Endothelial cell of umbilical vein (primary cell): ENCODE measurements at regions not wholly inside any gene's neighbourhood (a gene's known extent, or its start where the extent isn't known, plus 50 kb on each side); places are given as distances from the start of the nearest gene placed in this dataset.

Experiments
- BruUV-seq: library from RNA; stranded (reverse); fragments of 400-500 nt; replicated peaks from 2 replicates; lab custom pipeline; 2021; lab: Mats Ljungman, UMichigan
- CTCF ChIA-PET: fragments of 300-600, 350-600 bp; sonication (Branson Sonifier 250); formaldehyde crosslinking; loops from one replicate; lab custom pipeline; 2021; ENCODE audit warnings: antibody characterized with exemption, inconsistent platforms; lab: Charles Lee
- POLR2A ChIA-PET: fragments of 300-600, 350-600 bp; sonication (Branson Sonifier 250); formaldehyde crosslinking; loops from one replicate; lab custom pipeline; 2021; ENCODE audit warnings: antibody characterized with exemption, inconsistent platforms; lab: Charles Lee
- DNase-seq: peaks from one replicate; pipeline ENCODE4 v3.0.0-alpha.2; 2011; ENCODE audit warnings: low read depth, low spot score
- FAIRE-seq: peaks from 2 replicates; lab custom pipeline; 2011; peaks lifted over from hg19 to GRCh38; lab: Jason Lieb, UNC
- H2AFZ ChIP-seq: 2 replicates; pipeline ENCODE4 v1.6.0; 2012; ENCODE audit warnings: low read depth, low read length, control low read depth, inconsistent platforms
- H3K27ac ChIP-seq: 2 replicates; pipeline ENCODE4 v1.5.1; 2011; ENCODE audit warnings: low read depth, mild to moderate bottlenecking, control low read depth, low read length, moderate library complexity; ENCODE audit not compliant: insufficient read depth
- H3K27me3 ChIP-seq, 2 experiments: 2 replicates each; pipeline versions ENCODE4 v1.6.0 to v1.6.1; 2011; ENCODE audit warnings: low read length in 2 of 2, mixed read lengths in 1 of 2; ENCODE audit not compliant: control insufficient read depth in 2 of 2, insufficient read depth in 2 of 2
- H3K36me3 ChIP-seq, 2 experiments: 2 replicates in 1 of 2; 3 replicates in 1 of 2; pipeline ENCODE4 v1.5.1; 2011; ENCODE audit warnings: low read length in 2 of 2, mild to moderate bottlenecking in 1 of 2, moderate library complexity in 1 of 2; ENCODE audit not compliant: control insufficient read depth in 2 of 2, insufficient read depth in 2 of 2; ENCODE audit errors: extremely low read depth in 1 of 2
- H3K4me1 ChIP-seq: 3 replicates; pipeline ENCODE4 v1.5.1; 2011; ENCODE audit warnings: mild to moderate bottlenecking, low read length; ENCODE audit not compliant: control insufficient read depth, insufficient read depth; ENCODE audit errors: extremely low read depth
- H3K4me2 ChIP-seq: 2 replicates; pipeline ENCODE4 v1.6.1; 2011; ENCODE audit warnings: low read length, control low read depth, mixed read lengths; ENCODE audit not compliant: insufficient read depth
- H3K4me3 ChIP-seq, 3 experiments: fragments of 200-600 bp in 1 of 3; sonication (generic), shearing (Covaris generic) in 1 of 3; replicated peaks in 1 of 3; 2 replicates each; pipeline ENCODE4 v1.5.1; 2011 to 2016; ENCODE audit warnings: control low read depth in 3 of 3, low read length in 3 of 3, mild to moderate bottlenecking in 2 of 3, inconsistent platforms in 1 of 3, low read depth in 1 of 3, moderate library complexity in 1 of 3; ENCODE audit not compliant: insufficient read depth in 1 of 3
- H3K79me2 ChIP-seq: 2 replicates; pipeline ENCODE4 v1.6.0; 2012; ENCODE audit warnings: low read length, inconsistent platforms; ENCODE audit not compliant: control insufficient read depth, insufficient read depth
- H3K9ac ChIP-seq: replicated peaks from 2 replicates; pipeline ENCODE3; 2011; ENCODE audit warnings: low read length, control low read depth; ENCODE audit not compliant: insufficient read depth; ENCODE audit errors: extremely low read depth
- H3K9me1 ChIP-seq: replicated peaks from 3 replicates; pipeline ENCODE4 v1.6.0; 2011; ENCODE audit warnings: mild to moderate bottlenecking, low read length; ENCODE audit not compliant: control insufficient read depth, insufficient read depth; ENCODE audit errors: extremely low read depth
- H3K9me3 ChIP-seq: replicated peaks from 2 replicates; pipeline ENCODE4 v1.5.1; 2012; ENCODE audit warnings: low read length, inconsistent platforms; ENCODE audit not compliant: control insufficient read depth, insufficient read depth
- H4K20me1 ChIP-seq: replicated peaks from 2 replicates; pipeline ENCODE3; 2011; ENCODE audit warnings: mild to moderate bottlenecking, low read length; ENCODE audit not compliant: control insufficient read depth, insufficient read depth; ENCODE audit errors: extremely low read depth
- CTCF ChIP-seq, 2 donors: IDR thresholded peaks; 1 replicate in 1 of 2; 2 replicates in 1 of 2; pipeline ENCODE4 v1.5.1; 2011; ENCODE audit warnings: low read length in 2 of 2, mild to moderate bottlenecking in 2 of 2, moderate library complexity in 2 of 2, control low read depth in 1 of 2, inconsistent platforms in 1 of 2, low read depth in 1 of 2; ENCODE audit not compliant: insufficient read depth in 1 of 2; ENCODE audit errors: extremely low read depth in 1 of 2
- EZH2 ChIP-seq: IDR thresholded peaks from 2 replicates; pipeline ENCODE4 v1.6.1; 2012; ENCODE audit warnings: borderline replicate concordance, low read depth, mild to moderate bottlenecking, moderate library complexity, low read length, inconsistent platforms; ENCODE audit not compliant: severe bottlenecking
- FOS ChIP-seq: IDR thresholded peaks from 2 replicates; pipeline ENCODE4 v1.6.1; 2011; ENCODE audit warnings: mild to moderate bottlenecking, low read length, moderate library complexity, borderline replicate concordance; ENCODE audit not compliant: insufficient read depth
- GATA2 ChIP-seq: IDR thresholded peaks from 2 replicates; pipeline ENCODE4 v1.7.0; 2011; ENCODE audit warnings: low read depth, mild to moderate bottlenecking, moderate library complexity, mixed read lengths, low read length; ENCODE audit not compliant: insufficient read length, insufficient read depth
- JUN ChIP-seq: IDR thresholded peaks from 2 replicates; pipeline ENCODE4 v1.6.1; 2011; ENCODE audit warnings: borderline replicate concordance, low read depth; ENCODE audit not compliant: insufficient read length, insufficient read depth
- MAX ChIP-seq: IDR thresholded peaks from 2 replicates; pipeline ENCODE4 v1.6.1; 2011; ENCODE audit not compliant: insufficient read depth, insufficient read length
- MYC ChIP-seq: IDR thresholded peaks from one replicate; pipeline ENCODE4 v1.6.1; 2011; ENCODE audit warnings: mild to moderate bottlenecking, low read depth, low read length
- POLR2A ChIP-seq: IDR thresholded peaks from 2 replicates; pipeline ENCODE4 v1.6.1; 2012; ENCODE audit warnings: low read depth, mild to moderate bottlenecking, control low read depth, low read length
- POLR2AphosphoS5 ChIP-seq: IDR thresholded peaks from 2 replicates; pipeline ENCODE4 v1.6.1; 2012; ENCODE audit warnings: low read depth, mild to moderate bottlenecking, control low read depth, low read length, moderate library complexity; ENCODE audit not compliant: insufficient read depth
- dilution Hi-C: fragments of 300-500 bp; cut with MboI; formaldehyde crosslinking; loops from one replicate; pipeline ENCODE4 v1.15.0; 2019; ENCODE audit warnings: low sequenced_read_pairs; ENCODE audit not compliant: extremely low pct_ligation_motif_present
- intact Hi-C: fragments of 100-400 bp; cut with micrococcal nuclease; formaldehyde crosslinking; loops from one replicate; pipeline ENCODE4 v1.10.0; 2022

GRCh38 chr16:59319871-59320270, 585.8 kb upstream of the GOT2 start:
- BruUV-seq = no TSS peak
- intact Hi-C loops = no loop called here

GRCh38 chr16:59305850-59306249, 571.7 kb upstream of the GOT2 start:
- Histone ChIP-seq H3K79me2 (no peaks in the 10 kb centered on the region), H3K4me2 (no peak overlapping the region), H3K27ac (no peak overlapping the region), H4K20me1 (no peaks in the 10 kb centered on the region), H3K4me3 (no peak overlapping the region), H3K27me3 (no peaks in the 10 kb centered on the region), H3K9me1 (no peaks in the 10 kb centered on the region), H3K4me1 (no peaks in the 10 kb centered on the region), H3K36me3 (no peaks in the 10 kb centered on the region), H3K9me3 (no peaks in the 10 kb centered on the region), H3K9ac (no peak overlapping the region), H2AFZ (no peak overlapping the region)
- no peak for DNase-seq
- TF ChIP-seq GATA2 = no peak
- no peak for TF ChIP-seq EZH2
- TF ChIP-seq MAX = no peak
- no peak for TF ChIP-seq FOS
- no peak for TF ChIP-seq POLR2A
- TF ChIP-seq MYC = no peak
- TF ChIP-seq JUN = no peak
- dilution Hi-C loops (no loop called here), intact Hi-C loops (no loop called here)
- no peak for FAIRE-seq
- ChIA-PET CTCF (no interaction called here), POLR2A (no interaction called here)
- no TSS peak for BruUV-seq

More at GRCh38 chr16:59319871-59320270, 585.8 kb upstream of the GOT2 start:
- no peaks in the 10 kb centered on the region for H3K79me2 ChIP-seq
- no peak overlapping the region for H2AFZ ChIP-seq
- no peak for TF ChIP-seq POLR2AphosphoS5
- no peak for TF ChIP-seq CTCF (IDR thresholded peaks at IDR 0.05; ENCODE audit: extremely low read depth in 1 of 2, insufficient read depth in 1 of 2, low read depth in 1 of 2, low read length in 2 of 2)
- TF ChIP-seq MYC = no peak
- TF ChIP-seq POLR2A = no peak
- H3K27me3 ChIP-seq = no peaks in the 10 kb centered on the region
- H3K27ac ChIP-seq = no peak overlapping the region
- CTCF ChIA-PET = no interaction called here
- dilution Hi-C loops = no loop called here
- H3K9me1 ChIP-seq = no peaks in the 10 kb centered on the region
- H3K4me2 ChIP-seq = no peak overlapping the region
- DNase-seq (no peak), FAIRE-seq (no peak)
- no peak overlapping the region for H3K4me3 ChIP-seq
- H3K9ac ChIP-seq = no peak overlapping the region
- H3K36me3 ChIP-seq = no peaks in the 10 kb centered on the region
- H4K20me1 ChIP-seq = no peaks in the 10 kb centered on the region
- no peaks in the 10 kb centered on the region for H3K4me1 ChIP-seq
- POLR2A ChIA-PET = no interaction called here
- no peaks in the 10 kb centered on the region for H3K9me3 ChIP-seq
